H9 (cell line): ENCODE measurements at regions not wholly inside any gene's neighbourhood (a gene's known extent, or its start where the extent isn't known, plus 50 kb on each side); places are given as distances from the start of the nearest gene placed in this dataset.

Source experiments
- DNase-seq: peaks from one replicate; pipeline ENCODE4 v3.0.0-alpha.2; 2017
- H2AFZ ChIP-seq: one replicate; pipeline ENCODE4 v1.6.1; 2013; ENCODE audit warnings: mild to moderate bottlenecking, low read length, control low read depth, moderate library complexity
- H2AK5ac ChIP-seq: 2 replicates; pipeline ENCODE4 v1.6.1; 2013; ENCODE audit warnings: low read length, control low read depth, mixed read lengths; ENCODE audit not compliant: insufficient read length
- H2BK120ac ChIP-seq: one replicate; pipeline ENCODE4 v1.6.1; 2013; ENCODE audit warnings: low read depth, mild to moderate bottlenecking, low read length, control low read depth, inconsistent platforms; ENCODE audit not compliant: poor library complexity, severe bottlenecking
- H2BK12ac ChIP-seq: 2 replicates; pipeline ENCODE4 v1.6.1; 2013; ENCODE audit warnings: low read length, control low read depth, mixed read lengths, low read depth; ENCODE audit not compliant: insufficient read length
- H2BK15ac ChIP-seq: 2 replicates; pipeline ENCODE4 v1.6.1; 2013; ENCODE audit warnings: low read depth, low read length, control low read depth
- H2BK20ac ChIP-seq: one replicate; pipeline ENCODE4 v1.6.1; 2013; ENCODE audit warnings: low read depth, mild to moderate bottlenecking, low read length, control low read depth, inconsistent platforms; ENCODE audit not compliant: poor library complexity, severe bottlenecking
- H2BK5ac ChIP-seq: 2 replicates; pipeline ENCODE4 v1.6.1; 2013; ENCODE audit warnings: low read length, control low read depth, mixed read lengths; ENCODE audit not compliant: insufficient read length
- H3K14ac ChIP-seq: 2 replicates; pipeline ENCODE4 v1.6.1; 2013; ENCODE audit warnings: low read length, control low read depth; ENCODE audit not compliant: insufficient read depth
- H3K18ac ChIP-seq: 2 replicates; pipeline ENCODE4 v1.6.1; 2013; ENCODE audit warnings: low read depth, mild to moderate bottlenecking, mixed read lengths, low read length, control low read depth; ENCODE audit not compliant: insufficient read length
- H3K23ac ChIP-seq: 2 replicates; pipeline ENCODE4 v1.6.1; 2013; ENCODE audit warnings: low read length, control low read depth, mixed read lengths, low read depth; ENCODE audit not compliant: insufficient read length
- H3K23me2 ChIP-seq: 2 replicates; pipeline ENCODE4 v1.6.1; 2013; ENCODE audit warnings: low read depth, mild to moderate bottlenecking, mixed read lengths, low read length, control low read depth; ENCODE audit not compliant: insufficient read length, poor library complexity, severe bottlenecking
- H3K27ac ChIP-seq: 2 replicates; pipeline ENCODE4 v1.5.1; 2013; ENCODE audit warnings: low read length, control low read depth, mixed read lengths, low read depth; ENCODE audit not compliant: insufficient read length
- H3K27me3 ChIP-seq: 2 replicates; pipeline ENCODE4 v1.6.1; 2013; ENCODE audit warnings: low read length, control low read depth, inconsistent platforms; ENCODE audit not compliant: insufficient read depth
- H3K4ac ChIP-seq: 2 replicates; pipeline ENCODE4 v1.6.1; 2013; ENCODE audit warnings: low read depth, mild to moderate bottlenecking, control low read depth, inconsistent platforms, low read length, moderate library complexity
- H3K4me1 ChIP-seq: 2 replicates; pipeline ENCODE4 v1.6.1; 2013; ENCODE audit warnings: low read length, control low read depth, inconsistent platforms; ENCODE audit not compliant: insufficient read depth
- H3K4me2 ChIP-seq: 2 replicates; pipeline ENCODE4 v1.6.1; 2013; ENCODE audit warnings: low read length, control low read depth, mixed read lengths; ENCODE audit not compliant: insufficient read length, insufficient read depth
- H3K56ac ChIP-seq: 2 replicates; pipeline ENCODE4 v1.6.1; 2013; ENCODE audit warnings: low read depth, mild to moderate bottlenecking, mixed read lengths, low read length, control low read depth; ENCODE audit not compliant: insufficient read length
- H3K79me1 ChIP-seq: 2 replicates; pipeline ENCODE4 v1.6.1; 2013; ENCODE audit warnings: low read depth, mild to moderate bottlenecking, moderate library complexity, low read length, control low read depth, inconsistent platforms; ENCODE audit not compliant: insufficient read depth, poor library complexity, severe bottlenecking
- H3K79me2 ChIP-seq: 2 replicates; pipeline ENCODE4 v1.6.1; 2013; ENCODE audit warnings: low read length, control low read depth, inconsistent platforms; ENCODE audit not compliant: insufficient read depth
- H3K9ac ChIP-seq: 2 replicates; pipeline ENCODE4 v1.6.1; 2013; ENCODE audit warnings: low read length, control low read depth, mixed read lengths; ENCODE audit not compliant: insufficient read length; ENCODE audit errors: extremely low read depth
- H3K9me3 ChIP-seq: one replicate; pipeline ENCODE4 v1.6.1; 2013; ENCODE audit warnings: low read depth, low read length, inconsistent platforms; ENCODE audit not compliant: control insufficient read depth
- H3T11ph ChIP-seq: one replicate; pipeline ENCODE4 v1.6.1; 2013; ENCODE audit warnings: mild to moderate bottlenecking, low read length, control low read depth, inconsistent platforms
- H4K20me1 ChIP-seq: one replicate; pipeline ENCODE4 v1.6.1; 2013; ENCODE audit not compliant: control insufficient read depth, insufficient read length, insufficient read depth
- H4K5ac ChIP-seq: 2 replicates; pipeline ENCODE4 v1.6.1; 2013; ENCODE audit warnings: low read depth, mild to moderate bottlenecking, mixed read lengths, low read length, control low read depth; ENCODE audit not compliant: insufficient read length
- H4K8ac ChIP-seq: replicated peaks from 2 replicates; pipeline ENCODE4 v1.6.1; 2013; ENCODE audit warnings: low read length, control low read depth, mixed read lengths, low read depth; ENCODE audit not compliant: insufficient read length
- H4K91ac ChIP-seq: 2 replicates; pipeline ENCODE4 v1.6.1; 2013; ENCODE audit warnings: low read depth, mild to moderate bottlenecking, moderate library complexity, mixed read lengths, low read length, control low read depth; ENCODE audit not compliant: insufficient read length
- H3K27ac Mint-ChIP-seq, 3 experiments: 2 replicates in 2 of 3; 3 replicates in 1 of 3; pipeline ENCODE4 v1.8.0; 2020 to 2021; ENCODE audit warnings: mixed read lengths in 3 of 3, mild to moderate bottlenecking in 1 of 3, moderate library complexity in 1 of 3
- H3K27me3 Mint-ChIP-seq: 2 replicates; pipeline ENCODE4 v1.8.0; 2021; ENCODE audit warnings: low read depth, mild to moderate bottlenecking, moderate library complexity, mixed read lengths
- H3K36me3 Mint-ChIP-seq, 3 experiments: 2 replicates in 2 of 3; 3 replicates in 1 of 3; pipeline ENCODE4 v1.8.0; 2020 to 2021; ENCODE audit warnings: low read depth in 3 of 3, mixed read lengths in 3 of 3; ENCODE audit not compliant: insufficient read depth in 1 of 3
- H3K4me1 Mint-ChIP-seq, 2 experiments: 2 replicates each; pipeline ENCODE4 v1.8.0; 2020; ENCODE audit warnings: mixed read lengths in 2 of 2
- H3K4me3 Mint-ChIP-seq, 2 experiments: 2 replicates in 1 of 2; 3 replicates in 1 of 2; pipeline ENCODE4 v1.8.0; 2020 to 2021; ENCODE audit warnings: mild to moderate bottlenecking in 2 of 2, mixed read lengths in 2 of 2, moderate library complexity in 1 of 2
- H3K9me3 Mint-ChIP-seq, 2 experiments: 2 replicates in 1 of 2; 3 replicates in 1 of 2; pipeline ENCODE4 v1.8.0; 2020; ENCODE audit warnings: mild to moderate bottlenecking in 2 of 2, mixed read lengths in 2 of 2, moderate library complexity in 1 of 2
- WGBS: extraction: QIAGEN DNeasy Blood & Tissue Kit; methylation state at CpG from one replicate; pipeline ENCODE4 v1.1.7; 2013; ENCODE audit warnings: missing lambda C conversion rate, low lambda C conversion rate, mixed read lengths; ENCODE audit not compliant: insufficient read length; ENCODE audit errors: extremely low coverage; 5-methylcytosine and 5-hydroxymethylcytosine counted together
- TF ChIP-seq, protein P1 (sequence below): fragments of 200-600 bp; sonication (generic); conservative IDR thresholded peaks from 3 replicates; pipeline ENCODE4 v1.8.0; 2021; ENCODE audit warnings: antibody characterized with exemption, mild to moderate bottlenecking

DNA sequence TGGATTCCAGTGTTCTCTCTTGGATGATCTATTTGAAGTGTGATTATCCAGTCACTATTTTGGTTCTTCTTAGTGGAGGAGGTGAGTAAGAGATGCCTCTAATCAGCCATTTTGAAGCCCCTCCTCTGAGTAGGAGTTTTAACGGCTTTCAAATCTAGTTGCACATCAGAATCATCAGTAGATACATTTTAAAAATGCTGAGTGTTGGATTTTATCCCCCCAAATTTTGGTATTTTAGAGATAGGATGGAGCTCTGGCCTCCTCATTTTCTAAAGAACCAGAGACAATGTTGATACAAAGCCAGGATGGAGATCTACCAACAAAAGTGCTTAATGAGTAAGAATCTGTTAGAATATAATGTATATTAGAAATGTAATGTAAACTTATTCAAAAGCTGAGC lies 1061.0 kb upstream of the WWC1 start:
- Histone ChIP-seq H3K4me1 (no peaks in the 10 kb centered on the region), H3K27me3 (no peaks in the 10 kb centered on the region), H2BK5ac (no peak overlapping the region), H2AK5ac (no peak overlapping the region), H4K5ac (no peak overlapping the region), H3K9me3 (no peaks in the 10 kb centered on the region), H3K23ac (no peak overlapping the region), H3K4ac (no peak overlapping the region), H3K79me2 (no peaks in the 10 kb centered on the region), H3K56ac (no peak overlapping the region), H3K18ac (no peak overlapping the region), H3T11ph (no peak overlapping the region), H3K27ac (no peak overlapping the region), H4K8ac (no peak overlapping the region), H3K79me1 (no peaks in the 10 kb centered on the region), H2BK15ac (no peak overlapping the region), H4K91ac (no peak overlapping the region), H3K14ac (no peak overlapping the region), H3K4me2 (no peak overlapping the region), H4K20me1 (no peaks in the 10 kb centered on the region), H2AFZ (no peak overlapping the region), H2BK20ac (no peak overlapping the region), H2BK120ac (no peak overlapping the region), H2BK12ac (no peak overlapping the region), H3K9ac (no peak overlapping the region), H3K23me2 (no peaks in the 10 kb centered on the region)
- TF ChIP-seq, protein P1, sequence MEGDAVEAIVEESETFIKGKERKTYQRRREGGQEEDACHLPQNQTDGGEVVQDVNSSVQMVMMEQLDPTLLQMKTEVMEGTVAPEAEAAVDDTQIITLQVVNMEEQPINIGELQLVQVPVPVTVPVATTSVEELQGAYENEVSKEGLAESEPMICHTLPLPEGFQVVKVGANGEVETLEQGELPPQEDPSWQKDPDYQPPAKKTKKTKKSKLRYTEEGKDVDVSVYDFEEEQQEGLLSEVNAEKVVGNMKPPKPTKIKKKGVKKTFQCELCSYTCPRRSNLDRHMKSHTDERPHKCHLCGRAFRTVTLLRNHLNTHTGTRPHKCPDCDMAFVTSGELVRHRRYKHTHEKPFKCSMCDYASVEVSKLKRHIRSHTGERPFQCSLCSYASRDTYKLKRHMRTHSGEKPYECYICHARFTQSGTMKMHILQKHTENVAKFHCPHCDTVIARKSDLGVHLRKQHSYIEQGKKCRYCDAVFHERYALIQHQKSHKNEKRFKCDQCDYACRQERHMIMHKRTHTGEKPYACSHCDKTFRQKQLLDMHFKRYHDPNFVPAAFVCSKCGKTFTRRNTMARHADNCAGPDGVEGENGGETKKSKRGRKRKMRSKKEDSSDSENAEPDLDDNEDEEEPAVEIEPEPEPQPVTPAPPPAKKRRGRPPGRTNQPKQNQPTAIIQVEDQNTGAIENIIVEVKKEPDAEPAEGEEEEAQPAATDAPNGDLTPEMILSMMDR = no peak
- no peak for DNase-seq
- no peak overlapping the region for H3K27ac Mint-ChIP-seq
- WGBS = no CpG with 5 or more reads among the region's 1 CpG
- peaks cover 5 to 9% of the 10 kb centered on the region in 2 experiments; a peak in 2 of 4 replicates for H3K4me1 Mint-ChIP-seq
- peaks cover 4 to 28% (median 8%) of the 10 kb centered on the region in 3 experiments; a peak in 6 of 7 replicates for H3K36me3 Mint-ChIP-seq
- H3K4me3 Mint-ChIP-seq = no peak overlapping the region
- peaks cover 2% of the 10 kb centered on the region for H3K27me3 Mint-ChIP-seq
- H3K9me3 Mint-ChIP-seq = peaks cover 22 to 28% of the 10 kb centered on the region in 2 experiments
